ENCODE measurements at regions not wholly inside any gene's neighbourhood (a gene's known extent, or its start where the extent isn't known, plus 50 kb on each side); places are given as distances from the start of the nearest gene placed in this dataset.
"Not testable (repeated sequence)": the region's sequence is repeated elsewhere in the genome, so short reads cannot be mapped to it uniquely, and the experiment has no call there.

DNA sequence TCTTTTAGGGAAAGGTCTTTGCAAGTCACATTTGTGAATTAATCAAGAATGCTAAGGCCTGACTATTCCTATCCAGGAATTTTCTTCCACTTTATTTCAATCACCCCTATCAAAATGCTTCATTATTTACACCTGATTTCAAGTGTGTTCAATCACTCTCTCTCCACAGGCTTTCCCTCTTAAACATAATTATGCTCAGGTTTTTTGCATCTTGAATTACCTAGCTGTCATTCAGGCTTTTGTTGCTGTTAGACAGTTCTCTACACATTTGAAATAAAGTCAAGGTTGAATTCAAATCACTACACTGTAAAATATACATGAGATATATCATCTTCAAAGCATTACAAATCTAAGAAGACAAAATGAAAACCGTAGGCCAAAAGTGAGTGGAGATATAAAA lies 941.3 kb upstream of the SLITRK1 start:
- DNase-seq = no peak

DNA sequence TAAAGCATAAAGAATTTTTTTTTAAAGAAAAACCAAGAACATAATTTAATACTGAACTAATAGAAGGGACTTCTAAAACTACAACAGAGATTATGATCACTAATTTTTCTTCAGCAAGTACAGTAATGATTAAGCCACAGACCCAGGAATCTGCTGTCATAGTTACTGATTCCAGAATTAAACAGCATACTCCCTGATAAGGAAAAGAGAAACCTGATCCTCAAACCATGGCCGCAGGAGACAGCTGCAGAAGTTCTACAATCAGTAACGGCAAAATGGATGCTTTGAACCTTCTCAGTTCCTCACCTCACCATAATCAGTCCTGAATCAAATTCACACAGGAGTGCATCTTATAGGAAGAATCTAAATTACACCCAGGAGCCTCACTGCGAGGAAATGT lies 939.0 kb upstream of the SLITRK1 start:
- DNase-seq = no peak

DNA sequence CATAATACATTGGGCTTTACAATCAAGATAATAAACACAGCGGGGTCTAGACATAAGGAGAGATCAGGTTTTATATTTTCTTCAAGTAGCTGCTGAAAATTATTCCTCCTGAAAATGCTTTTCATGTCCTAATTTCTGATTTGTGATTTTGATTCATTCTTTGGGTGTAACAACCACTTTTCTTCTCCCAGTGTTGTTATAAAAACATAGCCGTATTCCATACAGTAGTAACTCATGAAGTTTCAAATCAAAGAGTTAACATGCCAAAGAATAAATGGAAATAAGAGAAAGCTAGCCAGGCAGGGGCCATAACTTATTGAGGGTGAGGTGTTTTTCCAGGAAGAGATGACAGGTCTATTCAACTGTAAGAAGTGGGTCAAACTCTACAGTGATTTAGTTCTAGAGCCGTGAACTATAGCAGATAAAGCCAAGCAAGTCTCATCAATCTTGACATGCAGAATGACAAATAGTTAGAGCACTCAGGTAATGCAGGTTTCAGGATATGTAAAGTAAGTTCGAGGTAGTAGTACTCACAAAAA lies 934.4 kb upstream of the SLITRK1 start:
- DNase-seq = no peak

DNA sequence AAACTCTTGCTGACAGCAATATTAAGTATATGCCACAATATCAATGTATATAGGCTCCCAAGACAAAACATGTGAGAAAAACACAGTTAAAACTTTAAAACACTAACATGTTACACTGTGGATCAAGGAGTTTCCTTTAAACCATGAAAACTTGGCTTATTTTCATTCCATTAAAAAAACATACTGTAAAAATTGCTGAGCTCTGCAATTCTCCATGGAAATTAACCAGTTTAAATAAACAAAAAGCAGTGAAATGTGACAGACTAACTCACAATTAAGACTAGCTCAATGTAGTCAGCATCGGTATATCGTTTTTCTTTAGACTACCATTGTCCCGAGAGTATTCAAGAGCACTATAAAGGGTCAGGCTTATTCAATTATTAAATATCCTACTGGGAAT lies 930.5 kb upstream of the SLITRK1 start:
- DNase-seq = no peak

DNA sequence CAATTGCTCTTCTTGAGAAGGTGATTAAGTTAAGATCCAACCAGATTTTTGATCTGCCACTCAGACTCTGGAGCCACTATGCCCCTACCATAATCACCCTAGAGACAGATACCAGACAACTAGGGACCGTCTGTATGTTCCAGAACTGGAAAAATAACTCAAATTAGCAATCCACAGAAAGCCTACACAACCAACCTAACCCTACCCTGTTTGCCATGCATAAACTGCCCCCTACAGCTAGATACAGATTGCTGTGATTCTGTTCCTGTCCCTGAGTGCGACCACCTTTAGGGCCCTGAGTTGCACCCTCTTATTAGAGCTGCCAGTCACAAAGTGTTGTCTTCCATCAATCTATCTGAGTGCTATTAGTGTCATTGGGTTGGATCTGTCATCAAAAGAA lies 929.8 kb upstream of the SLITRK1 start:
- DNase-seq = no peak

DNA sequence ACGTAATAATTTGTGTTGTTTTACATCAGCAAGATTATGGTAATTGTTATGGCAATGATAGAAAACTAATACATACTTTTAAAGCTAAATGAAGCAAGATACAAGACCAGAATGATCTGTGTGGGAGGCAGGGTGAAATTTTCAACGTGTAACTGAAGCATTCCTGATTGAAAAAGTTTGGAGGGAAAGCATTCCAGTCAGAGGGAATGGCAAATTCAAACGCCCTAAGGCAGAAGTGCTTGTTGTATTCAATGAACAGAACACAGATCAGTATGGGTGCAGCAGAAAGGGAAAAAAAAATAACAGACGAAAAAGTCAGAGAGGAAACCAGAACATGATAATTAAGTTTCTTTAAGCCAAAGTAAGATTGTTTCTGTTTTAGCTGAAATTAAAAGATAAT lies 928.5 kb upstream of the SLITRK1 start:
- DNase-seq = no peak

DNA sequence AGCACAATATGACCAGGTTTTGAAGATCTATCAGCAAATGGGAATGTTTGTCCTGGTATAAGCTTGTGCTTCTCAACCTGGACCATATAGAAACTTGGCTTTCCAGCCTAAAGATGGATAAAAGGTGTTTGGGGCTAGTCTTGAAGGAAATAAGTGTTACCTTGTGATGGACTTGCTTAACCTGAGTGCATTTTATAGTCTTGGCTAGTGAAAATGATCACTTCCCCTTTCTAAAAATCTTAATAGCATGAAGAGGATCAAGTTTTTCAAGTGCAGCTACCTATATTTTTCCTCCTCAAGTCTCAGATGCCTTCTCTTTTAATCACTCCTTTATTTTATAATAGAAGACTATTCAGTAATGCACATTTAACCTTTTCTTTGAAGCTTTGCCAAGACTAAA lies 919.8 kb upstream of the SLITRK1 start:
- DNase-seq = no peak

DNA sequence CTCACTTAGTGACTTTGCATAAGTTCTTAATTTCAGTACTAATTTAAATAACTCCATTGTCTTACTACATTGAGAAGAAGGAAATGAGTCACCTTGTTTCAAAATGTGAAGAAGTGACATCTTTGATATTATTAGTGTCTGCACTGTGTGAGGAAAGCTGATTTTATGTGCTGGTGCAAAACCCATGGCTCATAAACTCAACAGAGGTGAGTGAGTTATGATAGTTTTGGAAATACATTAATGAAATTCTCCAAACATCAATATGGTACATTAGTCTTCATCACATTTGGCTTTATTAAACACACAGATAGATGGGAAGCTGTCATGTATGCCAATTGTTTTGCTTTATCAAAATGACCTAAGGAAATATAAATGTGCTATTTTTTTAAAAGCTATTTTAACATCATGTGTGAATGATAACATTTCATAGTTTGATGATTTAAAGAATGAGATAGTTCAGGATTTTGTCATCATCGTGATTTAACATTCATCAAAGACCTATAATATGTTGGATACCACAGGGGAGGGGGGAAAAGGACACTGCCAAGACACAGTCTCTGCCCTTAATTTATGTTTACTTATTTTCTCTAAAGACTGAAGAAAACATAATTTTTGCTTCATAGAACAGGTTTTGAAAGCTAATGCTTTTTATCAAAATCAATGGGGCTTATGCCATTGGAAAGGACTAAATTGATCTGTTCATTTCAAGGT lies 902.3 kb upstream of the SLITRK1 start:
- no peak for DNase-seq

DNA sequence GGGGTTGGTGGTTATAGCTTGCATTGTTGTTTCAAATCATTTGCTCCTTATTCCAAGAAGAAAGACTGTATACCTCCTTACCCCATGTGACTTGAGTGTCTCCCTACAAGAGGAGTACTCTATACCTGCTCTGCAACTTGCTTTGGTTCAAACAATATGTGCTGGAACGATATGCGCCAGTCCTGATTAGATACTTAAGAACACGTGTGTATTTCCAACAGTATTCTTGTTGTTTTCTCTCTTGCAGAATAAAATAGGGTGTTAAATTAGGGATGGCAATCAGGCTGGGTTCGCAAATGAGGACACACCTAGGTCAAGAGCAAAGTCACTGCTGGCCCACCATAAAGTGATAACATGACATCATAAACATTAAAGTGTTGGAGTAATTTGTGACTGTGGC lies 895.0 kb upstream of the SLITRK1 start:
- DNase-seq = no peak

DNA sequence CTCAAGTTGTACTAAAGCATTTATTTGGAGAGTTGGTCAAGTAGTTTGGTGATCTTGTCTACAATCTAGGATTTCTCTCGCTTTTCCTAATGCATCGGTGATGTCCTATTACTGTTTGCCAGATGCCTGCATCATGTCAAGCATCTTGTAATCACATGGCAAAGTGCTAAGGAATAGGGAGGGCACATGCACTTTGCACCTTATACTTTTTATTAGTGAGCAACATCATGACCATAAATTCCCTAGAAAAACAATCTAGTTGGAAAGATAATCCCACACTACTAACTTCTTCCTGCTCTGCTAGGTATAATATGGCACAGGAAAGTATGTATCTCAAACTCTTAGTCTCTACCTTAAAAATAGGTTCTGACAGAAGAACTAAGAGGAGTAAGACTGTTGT lies 894.3 kb upstream of the SLITRK1 start:
- no peak for DNase-seq

DNA sequence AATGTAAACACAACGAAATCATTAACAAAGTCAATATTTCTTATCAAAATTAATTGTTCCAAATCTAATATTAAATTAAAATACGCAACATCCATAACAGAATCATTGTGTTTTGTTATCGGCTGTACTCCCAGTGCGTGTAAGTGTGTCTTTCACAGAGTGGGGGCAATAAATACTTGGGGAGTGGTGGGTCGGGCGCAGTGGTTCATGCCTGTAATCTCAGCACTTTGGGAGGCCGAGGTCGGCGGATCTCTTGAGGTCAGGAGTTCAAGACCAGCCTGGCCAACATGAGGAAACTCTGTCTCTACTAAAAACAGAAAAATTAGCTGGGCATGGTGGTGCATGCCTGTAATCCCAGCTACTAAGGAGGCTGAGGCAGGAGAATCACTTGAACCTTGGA lies 893.6 kb upstream of the SLITRK1 start:
- not testable (repeated sequence) for DNase-seq

DNA sequence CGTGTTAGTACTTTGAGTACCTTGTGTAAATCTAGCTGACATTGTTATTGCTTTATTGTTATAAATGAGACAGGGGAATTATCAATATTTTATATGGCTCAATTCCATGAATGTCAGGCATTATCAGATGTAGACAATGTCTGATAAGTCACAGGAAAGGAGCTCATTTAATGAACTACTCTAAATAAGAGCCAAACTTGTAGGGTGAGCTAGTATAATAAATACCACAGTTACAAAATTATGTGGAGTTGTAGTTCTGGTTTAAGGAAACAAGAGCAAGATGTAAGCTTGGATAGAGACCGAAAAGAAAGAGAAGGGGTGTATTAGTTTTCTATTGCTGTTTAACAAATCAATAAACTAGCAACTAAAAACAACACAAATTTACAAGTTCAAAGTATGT lies 891.8 kb upstream of the SLITRK1 start:
- no peak for DNase-seq

DNA sequence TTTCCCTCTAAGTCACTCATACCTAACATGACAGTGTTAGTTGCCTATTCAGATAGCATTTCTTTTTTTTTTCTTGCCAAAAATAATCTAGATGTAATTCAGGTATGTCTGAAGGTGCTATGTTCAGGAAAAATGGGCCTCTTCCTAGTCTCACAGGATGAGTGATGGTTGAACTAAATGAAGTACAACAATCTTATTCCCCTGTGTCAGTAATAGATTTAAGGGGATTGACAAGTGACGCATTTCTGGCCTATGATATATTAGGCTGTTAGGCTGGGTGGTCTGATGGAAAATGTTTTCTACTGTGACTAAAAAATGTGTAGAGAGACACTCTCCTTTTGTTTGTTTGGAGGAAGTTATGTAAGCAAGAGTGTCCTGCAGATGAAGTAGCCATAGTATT lies 878.7 kb upstream of the SLITRK1 start:
- no peak for DNase-seq

DNA sequence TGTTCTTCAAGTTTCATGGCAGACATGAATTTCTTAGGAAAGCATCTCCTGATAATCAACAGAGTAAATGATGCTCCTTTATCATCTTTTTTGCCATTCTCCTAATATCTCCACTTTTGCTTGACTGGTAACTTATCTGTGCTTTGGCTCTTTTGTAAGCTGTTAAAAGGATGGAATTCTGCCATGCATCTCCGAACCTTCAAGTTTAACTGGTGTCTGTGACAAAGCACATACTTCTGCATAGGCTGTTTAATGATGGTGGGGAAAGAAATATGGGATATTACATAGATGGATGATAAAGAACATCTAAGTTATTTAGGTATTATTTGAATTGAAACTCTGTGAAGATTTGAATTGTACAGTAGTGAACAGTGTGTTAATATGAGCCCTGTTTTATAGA lies 866.9 kb upstream of the SLITRK1 start:
- DNase-seq = no peak

DNA sequence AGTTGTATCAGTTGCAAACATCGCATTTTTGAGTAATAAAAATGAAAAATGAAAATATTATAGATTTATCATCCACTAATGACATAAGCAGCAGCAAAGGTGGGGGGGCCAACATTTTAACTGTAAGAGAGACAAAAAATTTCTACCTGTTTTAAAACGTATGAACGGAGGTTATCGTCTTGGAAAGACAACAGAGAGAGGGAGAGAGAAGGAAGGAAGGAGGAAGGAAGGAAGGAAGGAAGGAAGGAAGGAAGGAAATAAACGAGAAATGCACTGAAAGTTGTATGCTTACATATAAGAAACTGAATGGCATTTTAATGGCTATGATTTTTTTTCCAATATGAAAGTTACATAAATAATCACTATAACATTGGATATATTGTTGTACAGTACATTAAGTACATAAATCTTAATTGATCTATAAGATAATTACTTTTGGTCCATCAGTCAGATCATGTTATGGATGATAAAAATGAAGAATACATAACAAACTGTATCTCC lies 862.8 kb upstream of the SLITRK1 start:
- no peak for DNase-seq

DNA sequence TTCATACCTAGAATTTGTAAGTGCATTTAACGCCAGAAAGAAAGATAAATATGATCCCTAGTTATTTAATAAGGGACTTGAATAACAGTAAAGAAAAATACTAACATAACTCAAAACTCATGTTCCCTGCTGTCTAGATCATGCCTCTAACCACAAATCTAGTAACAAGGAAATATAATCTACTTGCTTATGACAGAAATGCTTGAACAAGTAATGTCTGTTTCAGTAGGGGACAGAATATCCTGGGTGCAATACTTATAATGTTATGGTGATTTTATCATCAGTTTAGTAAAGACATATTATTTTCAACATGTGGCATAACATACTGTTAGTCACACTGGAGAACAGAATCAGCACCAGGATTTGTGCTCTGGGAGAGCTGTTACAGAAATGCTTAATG lies 861.9 kb upstream of the SLITRK1 start:
- DNase-seq = no peak

DNA sequence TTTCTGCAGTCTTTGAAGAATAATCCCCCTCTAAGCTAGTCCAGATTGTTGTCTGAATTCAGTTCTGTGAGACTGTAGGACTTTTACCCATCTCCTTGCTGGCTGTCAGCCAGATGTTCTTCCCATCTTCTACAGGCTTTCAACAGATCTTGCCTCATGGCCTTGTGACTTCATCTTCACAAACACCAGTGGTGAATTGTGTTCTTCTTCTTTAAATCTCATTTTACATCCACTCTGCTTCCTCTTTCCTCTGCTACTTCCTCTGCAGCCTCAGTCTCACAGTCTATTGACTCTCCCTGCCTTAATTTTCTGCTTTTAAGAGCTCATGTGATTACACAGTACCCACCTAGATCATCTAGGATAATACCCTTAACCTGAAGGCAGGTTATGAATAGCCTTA lies 859.0 kb upstream of the SLITRK1 start:
- no peak for DNase-seq

DNA sequence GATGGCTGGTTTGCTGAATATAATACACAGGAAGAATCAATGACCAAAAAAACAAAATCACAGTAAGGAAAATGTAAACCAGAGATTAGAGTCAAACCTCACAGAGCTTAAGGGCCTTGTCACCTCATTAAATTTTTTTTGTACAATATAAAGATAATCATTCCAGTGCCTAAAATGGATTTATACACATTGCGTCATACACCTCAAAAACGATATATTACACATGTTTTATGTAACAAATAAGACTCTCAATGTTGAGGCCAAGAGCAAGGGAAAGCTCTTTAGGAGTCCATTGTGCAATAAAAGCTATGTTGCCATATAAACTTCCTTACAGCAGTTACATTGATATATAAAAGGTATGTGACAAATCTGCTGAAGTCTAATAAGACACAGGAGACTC lies 856.7 kb upstream of the SLITRK1 start:
- DNase-seq = no peak

DNA sequence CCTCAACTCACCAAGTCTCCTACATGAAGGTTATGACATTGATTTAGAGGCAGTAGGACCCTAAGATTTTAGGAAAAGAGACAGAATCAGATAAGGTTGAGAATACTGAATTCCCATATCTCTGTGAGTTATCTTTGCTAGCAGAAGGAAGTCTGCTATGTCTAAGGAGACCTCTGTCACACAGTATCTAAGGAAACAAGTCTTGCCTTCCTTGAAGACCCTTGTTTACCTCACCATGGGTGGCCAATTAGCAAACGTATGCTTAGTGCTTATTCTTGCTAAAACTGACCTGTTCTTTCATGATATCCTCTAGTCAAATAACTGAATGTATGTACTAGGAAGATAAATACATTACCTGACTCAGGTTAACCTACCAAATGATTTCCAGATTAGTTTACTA lies 855.4 kb upstream of the SLITRK1 start:
- DNase-seq = no peak

DNA sequence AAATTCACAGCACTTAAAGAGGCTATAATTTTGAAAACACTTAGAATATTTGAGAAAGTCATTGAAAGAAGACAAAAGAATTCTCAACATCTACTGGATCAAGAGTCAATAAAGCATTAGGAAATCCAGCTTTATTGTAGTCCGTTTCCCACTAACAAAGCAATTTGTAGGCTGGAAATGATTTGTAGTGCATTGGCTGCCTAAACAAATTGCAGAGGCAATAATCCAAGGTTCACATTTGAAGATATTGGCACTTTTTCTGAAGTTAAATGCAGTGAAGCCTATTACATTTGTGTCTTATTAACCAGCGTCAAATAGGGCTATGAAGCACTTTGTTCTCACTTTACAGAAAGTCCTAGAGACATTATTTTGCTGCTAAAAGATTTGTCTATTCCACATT lies 848.1 kb upstream of the SLITRK1 start:
- no peak for DNase-seq

DNA sequence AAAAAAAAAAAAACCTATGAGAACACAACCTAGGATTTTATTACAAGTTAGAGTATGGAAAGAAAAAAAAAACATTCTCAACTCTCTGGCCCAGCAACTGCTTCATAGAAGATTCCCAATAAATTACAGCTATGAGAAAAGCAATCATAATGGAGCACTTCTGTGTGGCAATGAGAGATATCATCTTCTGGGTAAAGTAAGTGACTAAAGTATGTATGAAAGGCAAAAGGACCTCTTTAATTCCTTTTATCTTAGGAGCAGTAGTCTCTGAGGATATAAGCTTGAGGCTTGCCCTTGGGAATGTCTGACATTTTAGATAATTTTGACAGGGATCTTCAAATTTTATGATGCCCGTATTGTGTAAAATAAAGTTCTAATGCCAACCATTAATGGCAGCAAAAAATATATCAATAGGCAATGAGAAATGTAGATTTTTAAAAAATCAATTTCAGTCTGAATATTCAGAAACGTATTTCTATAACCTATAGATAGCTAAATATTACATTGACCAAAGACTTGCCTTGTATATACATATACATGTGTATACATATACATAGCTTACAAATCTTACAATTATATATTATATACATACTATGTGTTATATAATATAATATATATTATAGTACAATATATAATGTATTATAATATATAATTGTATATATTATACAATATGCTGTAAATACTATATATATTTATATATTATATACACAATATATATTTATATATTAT lies 823.9 kb upstream of the SLITRK1 start:
- no peak for DNase-seq

DNA sequence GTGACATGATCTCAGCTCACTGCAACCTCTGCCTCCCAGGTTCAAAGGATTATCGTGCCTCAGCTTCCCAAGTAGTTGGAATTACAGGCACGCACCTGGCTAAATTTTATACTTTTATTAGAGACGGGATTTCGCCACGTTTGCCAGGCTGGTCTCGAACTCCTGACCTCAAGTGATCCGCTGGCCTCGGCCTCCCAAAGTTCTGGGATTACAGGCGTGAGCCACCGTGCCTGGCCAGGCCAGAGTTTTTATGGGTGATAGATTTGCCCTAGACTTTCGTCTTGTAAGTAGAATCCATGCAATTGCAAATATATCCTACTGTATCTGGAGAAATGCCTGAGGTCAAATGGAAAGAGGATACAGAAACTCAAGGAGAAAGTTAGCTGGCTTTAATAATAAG lies 819.9 kb upstream of the SLITRK1 start:
- no peak for DNase-seq

DNA sequence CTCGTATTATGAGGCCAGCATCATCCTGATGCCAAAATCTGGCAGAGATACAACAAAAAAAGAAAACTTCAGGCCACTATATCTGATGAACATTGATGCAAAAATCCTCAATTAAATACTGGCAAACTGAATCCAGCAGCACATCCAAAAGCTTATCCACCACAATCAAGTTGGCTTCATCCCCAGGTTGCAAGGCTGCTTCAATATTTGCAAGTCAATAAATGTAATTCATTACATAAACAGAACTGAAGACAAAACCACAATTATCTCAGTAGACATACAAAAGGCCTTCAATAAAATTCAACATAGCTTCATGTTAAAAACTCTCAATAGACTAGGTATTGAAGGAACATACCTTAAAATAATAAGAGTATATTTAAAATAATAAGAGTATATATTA lies 815.3 kb upstream of the SLITRK1 start:
- not testable (repeated sequence) for DNase-seq

DNA sequence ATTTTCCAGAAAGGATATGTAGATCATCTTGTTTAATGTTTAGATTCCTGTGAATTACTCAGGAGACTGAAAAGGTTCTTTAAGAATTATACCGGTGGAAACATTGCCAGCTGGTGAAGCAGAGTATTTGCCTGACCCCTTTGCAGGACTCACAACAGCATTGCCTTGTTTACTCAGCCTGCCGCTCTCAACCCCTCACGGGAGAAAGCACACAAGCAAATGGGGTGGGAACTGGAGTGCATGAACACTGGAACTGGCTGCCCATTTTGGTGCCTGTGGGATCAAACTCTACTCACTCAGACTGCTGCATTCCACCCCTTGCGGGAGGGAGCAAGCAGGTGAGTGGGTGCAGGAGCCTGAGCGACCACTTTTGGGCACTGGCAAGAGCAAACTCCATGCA lies 804.7 kb upstream of the SLITRK1 start:
- DNase-seq = no peak

DNA sequence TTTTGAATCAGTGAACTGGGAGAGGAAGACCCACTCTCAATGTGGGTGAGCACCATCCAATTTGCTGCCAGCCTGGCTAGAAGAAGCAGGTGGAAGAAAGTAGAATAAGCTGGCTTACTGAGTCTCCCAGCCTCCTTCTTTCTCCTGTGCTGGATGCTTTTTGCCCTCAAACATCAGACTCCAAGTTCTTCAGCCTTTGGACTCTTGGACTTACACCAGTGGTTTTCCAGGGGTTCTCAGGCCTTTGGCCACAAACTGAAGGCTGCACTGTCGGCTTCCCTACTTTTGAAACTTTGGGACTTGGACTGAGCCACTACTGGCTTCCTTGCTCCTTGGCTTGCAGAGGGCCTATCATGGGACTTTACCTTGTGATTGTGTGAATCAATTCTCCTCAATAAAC lies 804.2 kb upstream of the SLITRK1 start:
- no peak for DNase-seq

Measured in stimulated activated CD4-positive, alpha-beta T cell treated with anti-CD3 and anti-CD28 coated beads, Interleukin-12 subunit alpha, Interleukin-12 subunit beta, amount 100 ng/mL, for 4 hours (primary cell).